GM19455 (cell line): ENCODE measurements at regions not wholly inside any gene's neighbourhood (a gene's known extent, or its start where the extent isn't known, plus 50 kb on each side); places are given as distances from the start of the nearest gene placed in this dataset.

Experiments used
- ATAC-seq: cut with Tn5 transposase; IDR thresholded peaks from one replicate; pipeline ENCODE4 v1.9.1; 2021; ENCODE audit not compliant: unreplicated experiment

DNA sequence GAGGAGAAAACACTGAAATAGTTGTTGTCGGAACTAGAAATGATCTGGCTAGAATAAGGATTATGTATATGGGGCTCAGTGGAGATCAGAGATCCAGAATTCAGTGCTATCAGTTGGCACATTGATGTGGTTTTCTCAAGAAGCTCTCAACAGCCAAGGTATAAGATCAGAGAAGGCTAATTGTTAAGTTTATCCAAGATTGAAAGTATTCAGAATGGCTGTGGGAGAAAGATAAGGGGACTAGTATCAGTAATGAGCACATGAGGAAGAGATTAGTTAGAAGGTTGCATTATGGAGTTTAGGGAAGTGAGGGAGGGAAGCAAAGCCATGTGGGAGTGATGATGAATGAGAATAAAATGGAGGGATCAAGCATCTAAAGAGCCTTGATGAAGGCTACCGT, 128.1 kb upstream of the MIS18BP1 start:
- no peak for ATAC-seq

DNA sequence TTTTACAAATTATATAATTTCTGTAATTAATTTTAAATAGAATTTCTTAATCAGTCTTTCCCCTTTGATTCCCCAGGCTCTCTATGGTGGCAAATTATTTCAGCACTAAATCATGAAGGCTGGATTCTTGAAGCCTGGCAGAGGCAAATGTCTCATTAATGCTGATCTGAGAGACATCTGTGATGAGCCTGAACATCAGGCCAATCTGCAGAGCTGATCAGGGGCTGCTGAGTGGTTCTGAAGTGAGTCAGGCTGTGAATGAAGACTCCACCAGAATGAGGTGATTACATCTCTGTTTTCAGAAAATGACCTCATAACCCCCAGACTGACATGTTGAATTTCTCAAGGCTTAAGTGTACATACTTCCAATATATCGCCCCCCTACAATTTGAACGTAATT, 124.2 kb upstream of the MIS18BP1 start:
- no peak for ATAC-seq

GRCh38 chr14:45373877-45374276, 120.9 kb upstream of the MIS18BP1 start:
- ATAC-seq: no peak

DNA sequence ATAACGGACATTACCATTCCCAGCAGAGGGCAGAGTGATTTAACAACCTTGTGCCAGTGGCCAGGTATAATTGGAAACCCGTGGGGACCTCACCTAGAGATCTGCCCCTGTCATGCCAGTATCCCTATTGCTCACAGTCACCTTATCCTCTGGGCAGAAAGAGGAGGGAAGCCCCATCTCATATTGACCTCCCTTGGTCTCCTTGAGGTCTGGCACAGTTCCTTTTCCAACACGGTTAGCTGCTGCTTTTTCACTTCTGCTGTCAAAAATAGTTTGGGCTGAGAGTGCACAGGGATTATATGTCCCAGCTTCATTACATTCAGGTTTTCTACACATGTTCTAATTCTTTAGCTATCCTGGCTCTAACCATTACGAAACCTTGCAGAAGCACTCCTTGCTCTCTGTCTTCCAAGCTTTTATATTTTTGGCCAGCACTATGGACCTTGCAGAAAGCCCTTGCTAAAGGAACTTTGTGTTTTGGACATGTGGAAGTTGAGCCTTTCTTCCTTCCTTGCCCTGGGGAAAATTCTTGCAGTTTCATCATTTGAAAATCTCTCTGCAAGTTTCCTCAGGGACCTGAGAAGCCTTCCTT, 111.7 kb upstream of the MIS18BP1 start:
- ATAC-seq: no peak

DNA sequence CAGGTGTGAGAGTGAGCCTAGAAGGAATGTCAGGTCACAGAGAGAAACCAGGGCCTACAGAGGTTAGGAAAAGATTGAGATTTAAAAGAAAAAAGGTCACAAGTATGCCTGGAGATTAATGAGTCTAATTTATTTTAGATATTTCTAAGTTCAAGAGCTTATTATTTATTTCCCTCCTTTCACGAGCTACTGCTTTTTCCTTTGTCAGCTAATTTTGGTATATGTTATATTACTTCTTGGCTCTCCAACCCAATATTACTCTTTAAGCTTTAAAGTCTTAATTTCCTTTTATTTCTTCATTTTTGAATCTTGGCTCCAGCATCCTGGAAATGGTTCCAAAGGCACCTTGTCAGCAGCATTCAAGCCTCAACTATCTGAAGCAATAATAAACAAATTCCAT, 109.5 kb upstream of the MIS18BP1 start:
- ATAC-seq: no peak

GRCh38 chr14:45361727-45362126, 108.7 kb upstream of the MIS18BP1 start:
- no peak for ATAC-seq

GRCh38 chr14:45359746-45360145, 106.7 kb upstream of the MIS18BP1 start:
- no peak for ATAC-seq

DNA sequence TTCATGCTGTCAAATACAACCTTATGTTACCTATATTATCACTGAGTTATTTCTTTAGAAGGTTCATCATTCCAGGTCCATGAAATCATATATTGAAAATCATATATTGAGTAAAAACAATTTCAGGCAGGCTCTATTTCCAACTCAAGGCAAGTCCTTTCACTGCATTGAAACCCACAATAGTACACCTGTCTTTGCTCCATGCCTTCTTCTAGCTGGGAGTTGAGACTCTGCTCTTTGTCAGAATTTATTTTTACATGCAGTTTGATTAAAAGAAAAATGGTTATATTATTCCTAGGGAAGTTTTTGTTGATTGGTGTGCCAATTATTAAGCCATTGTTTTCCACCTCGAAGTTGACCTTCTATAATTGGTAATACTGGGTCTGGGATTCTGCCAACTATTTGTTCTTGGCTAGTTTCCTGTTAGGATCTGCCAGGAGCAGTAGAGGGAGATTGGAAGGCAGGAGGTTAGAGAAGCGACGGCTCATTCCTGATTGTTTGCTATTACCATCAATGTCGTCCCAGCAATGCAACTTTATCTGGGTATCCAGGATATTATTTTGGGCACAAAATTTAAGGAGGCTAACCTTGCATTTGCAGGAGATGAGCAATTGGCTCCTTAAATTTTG, 79.5 kb upstream of the MIS18BP1 start:
- ATAC-seq: no peak

- ATAC-seq: no peak
These were observed 55.9 kb upstream of the MIS18BP1 start for GRCh38 chr14:45308745-45309397.
